MM.1S (cell line): ENCODE measurements at regions not wholly inside any gene's neighbourhood (a gene's known extent, or its start where the extent isn't known, plus 50 kb on each side); places are given as distances from the start of the nearest gene placed in this dataset.
"Not testable (repeated sequence)": the region's sequence is repeated elsewhere in the genome, so short reads cannot be mapped to it uniquely, and the experiment has no call there.

Source experiments
- DNase-seq: peaks from one replicate; pipeline ENCODE4 v3.0.0-alpha.2; 2015
- H2AFZ ChIP-seq: fragments of 300-600 bp; sonication (generic); 2 replicates; pipeline ENCODE4 v1.6.0; 2016; ENCODE audit warnings: antibody characterized with exemption, low read length
- H3F3A ChIP-seq: fragments of 300-600 bp; sonication (generic); 2 replicates; pipeline ENCODE4 v1.6.1; 2016; ENCODE audit warnings: mild to moderate bottlenecking, antibody characterized with exemption, low read length, moderate library complexity, mixed read lengths; ENCODE audit not compliant: insufficient read depth
- H3K27ac ChIP-seq: fragments of 300-600 bp; sonication (generic); 2 replicates; pipeline ENCODE4 v1.5.1; 2016; ENCODE audit warnings: mild to moderate bottlenecking, low read length
- H3K27me3 ChIP-seq: fragments of 300-600 bp; sonication (generic); replicated peaks from 2 replicates; pipeline ENCODE4 v1.6.0; 2016; ENCODE audit warnings: low read length; ENCODE audit not compliant: insufficient read depth
- H3K36me3 ChIP-seq: fragments of 300-600 bp; sonication (generic); replicated peaks from 2 replicates; pipeline ENCODE4 v1.6.1; 2016; ENCODE audit warnings: mild to moderate bottlenecking, low read length, mixed read lengths; ENCODE audit not compliant: insufficient read depth
- H3K4me1 ChIP-seq: fragments of 300-600 bp; sonication (generic); 2 replicates; pipeline ENCODE4 v1.6.1; 2016; ENCODE audit warnings: low read length, mixed read lengths
- H3K4me2 ChIP-seq: fragments of 300-600 bp; sonication (generic); 2 replicates; pipeline ENCODE4 v1.6.0; 2016; ENCODE audit warnings: low read depth, low read length
- H3K4me3 ChIP-seq: fragments of 300-600 bp; sonication (generic); 2 replicates; pipeline ENCODE4 v1.5.1; 2016; ENCODE audit warnings: low read length, mixed read lengths
- H3K79me2 ChIP-seq: fragments of 300-600 bp; sonication (generic); 2 replicates; pipeline ENCODE4 v1.6.1; 2016; ENCODE audit warnings: mixed run types, low read length, mixed read lengths
- H3K9ac ChIP-seq: fragments of 300-600 bp; sonication (generic); 2 replicates; pipeline ENCODE4 v1.6.1; 2016; ENCODE audit warnings: low read length, mixed read lengths
- H3K9me2 ChIP-seq: fragments of 300-600 bp; sonication (generic); replicated peaks from 2 replicates; pipeline ENCODE4 v1.6.1; 2016; ENCODE audit warnings: mild to moderate bottlenecking, low read length, mixed read lengths; ENCODE audit not compliant: insufficient read depth
- H3K9me3 ChIP-seq: fragments of 300-600 bp; sonication (generic); replicated peaks from 2 replicates; pipeline ENCODE4 v1.6.1; 2016; ENCODE audit warnings: mild to moderate bottlenecking, low read length, mixed read lengths; ENCODE audit not compliant: insufficient read depth
- H4K20me1 ChIP-seq: fragments of 300-600 bp; sonication (generic); 2 replicates; pipeline ENCODE4 v1.6.1; 2016; ENCODE audit warnings: mild to moderate bottlenecking, low read length, moderate library complexity, mixed read lengths; ENCODE audit not compliant: insufficient read depth
- EZH2 ChIP-seq: fragments of 300-600 bp; sonication (generic); optimal IDR thresholded peaks from 2 replicates; pipeline ENCODE3; 2017; ENCODE audit warnings: low read depth, mild to moderate bottlenecking, antibody characterized with exemption, low read length, mixed read lengths
- EZH2phosphoT487 ChIP-seq: fragments of 300-600 bp; sonication (generic); IDR thresholded peaks from 2 replicates; pipeline ENCODE4 v1.6.1; 2018; ENCODE audit warnings: antibody characterized with exemption, low read length
- TF ChIP-seq, protein P1 (sequence below): fragments of 300-600 bp; sonication (generic); IDR thresholded peaks from 2 replicates; pipeline ENCODE4 v1.5.1; 2016; ENCODE audit warnings: antibody characterized with exemption, low read length, mixed read lengths

DNA sequence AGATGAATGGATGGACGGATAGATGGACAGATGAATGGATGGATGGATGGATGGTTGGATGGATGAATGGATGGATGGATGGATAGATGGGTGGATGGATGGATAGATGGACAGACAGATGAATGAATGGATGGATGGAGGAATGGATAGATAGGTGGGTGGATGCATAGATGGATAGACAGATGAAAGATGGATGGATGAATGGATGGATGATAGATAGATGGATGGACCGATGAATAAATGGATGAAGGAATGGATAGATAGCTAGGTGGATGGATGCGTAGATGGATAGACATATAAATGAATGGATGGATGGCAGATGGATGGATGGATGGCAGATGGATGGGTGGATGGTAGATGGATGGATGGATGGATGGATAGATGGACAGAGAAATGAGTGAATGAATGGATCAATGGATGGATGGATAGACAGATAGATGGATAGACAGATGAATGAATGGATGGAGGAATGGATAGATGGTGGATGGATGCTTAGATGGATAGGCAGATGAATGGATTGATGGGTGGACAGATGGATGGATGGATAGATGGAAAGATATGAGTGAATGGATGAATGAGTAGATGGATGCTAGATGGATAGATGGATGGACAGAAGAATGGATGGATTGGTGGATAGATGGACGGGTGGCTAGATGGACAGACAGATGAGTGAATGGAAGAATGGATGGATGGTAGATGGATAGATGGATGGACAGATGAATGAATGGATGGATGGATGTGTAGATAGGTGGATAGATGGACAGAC, 167.9 kb downstream of the TRIM43 start:
- no peak overlapping the region for H2AFZ ChIP-seq
- no peak overlapping the region for H3K4me2 ChIP-seq
- H3K4me3 ChIP-seq: no peak overlapping the region
- no peaks in the 10 kb centered on the region for H3K79me2 ChIP-seq
- H3K36me3 ChIP-seq: no peaks in the 10 kb centered on the region
- no peaks in the 10 kb centered on the region for H3F3A ChIP-seq
- H3K27me3 ChIP-seq: no peaks in the 10 kb centered on the region; the same call in 1 of the 2 replicates
- no peak for DNase-seq
- H4K20me1 ChIP-seq: no peaks in the 10 kb centered on the region
- TF ChIP-seq EZH2phosphoT487 (no peak), EZH2 (no peak)
- H3K4me1 ChIP-seq: no peaks in the 10 kb centered on the region
- no peak overlapping the region for H3K27ac ChIP-seq
- H3K9me2 ChIP-seq: no peaks in the 10 kb centered on the region
- H3K9ac ChIP-seq: no peak overlapping the region
- H3K9me3 ChIP-seq: no peaks in the 10 kb centered on the region

DNA sequence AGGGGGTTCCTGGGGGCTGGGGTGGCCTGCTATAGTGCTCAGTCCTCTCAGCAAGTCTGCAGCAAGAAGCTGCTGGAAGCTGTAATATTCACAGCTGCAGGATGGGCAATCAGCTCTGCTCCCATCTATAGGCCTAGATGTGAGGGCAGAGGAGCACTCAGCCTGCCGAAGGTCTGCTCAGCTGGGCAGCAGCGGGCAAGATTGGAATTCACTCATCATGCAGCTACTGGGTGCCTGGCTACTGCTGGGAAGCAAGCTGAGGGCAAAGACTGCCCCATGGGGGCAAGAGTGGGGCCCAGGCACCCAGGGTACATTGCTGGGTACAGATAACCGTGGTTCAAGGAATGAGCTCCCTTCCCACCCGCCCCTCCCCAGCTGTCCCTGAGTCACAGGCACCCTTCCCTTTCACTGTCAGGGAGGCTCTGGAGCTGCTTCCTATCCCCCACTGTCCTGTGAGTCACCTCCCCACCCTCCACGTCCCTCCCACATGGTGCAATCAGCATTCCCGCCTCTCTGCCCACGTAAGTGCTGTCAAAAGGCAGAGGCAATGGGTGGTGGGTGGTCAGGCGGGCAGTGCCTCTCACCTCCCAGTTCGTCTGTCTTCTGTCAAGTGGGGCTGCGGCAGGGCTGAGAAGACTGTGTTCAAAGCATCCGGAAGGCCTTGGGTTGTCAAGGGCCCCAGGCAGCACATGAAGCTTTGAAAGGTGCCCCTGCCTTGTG, 169.2 kb downstream of the TRIM43 start:
- DNase-seq: no peak
- H3K4me3 ChIP-seq: no peak overlapping the region
- no peaks in the 10 kb centered on the region for H4K20me1 ChIP-seq
- H3K9ac ChIP-seq: no peak overlapping the region
- no peak overlapping the region for H2AFZ ChIP-seq
- H3F3A ChIP-seq: no peaks in the 10 kb centered on the region
- H3K27ac ChIP-seq: no peak overlapping the region
- TF ChIP-seq, protein P1, sequence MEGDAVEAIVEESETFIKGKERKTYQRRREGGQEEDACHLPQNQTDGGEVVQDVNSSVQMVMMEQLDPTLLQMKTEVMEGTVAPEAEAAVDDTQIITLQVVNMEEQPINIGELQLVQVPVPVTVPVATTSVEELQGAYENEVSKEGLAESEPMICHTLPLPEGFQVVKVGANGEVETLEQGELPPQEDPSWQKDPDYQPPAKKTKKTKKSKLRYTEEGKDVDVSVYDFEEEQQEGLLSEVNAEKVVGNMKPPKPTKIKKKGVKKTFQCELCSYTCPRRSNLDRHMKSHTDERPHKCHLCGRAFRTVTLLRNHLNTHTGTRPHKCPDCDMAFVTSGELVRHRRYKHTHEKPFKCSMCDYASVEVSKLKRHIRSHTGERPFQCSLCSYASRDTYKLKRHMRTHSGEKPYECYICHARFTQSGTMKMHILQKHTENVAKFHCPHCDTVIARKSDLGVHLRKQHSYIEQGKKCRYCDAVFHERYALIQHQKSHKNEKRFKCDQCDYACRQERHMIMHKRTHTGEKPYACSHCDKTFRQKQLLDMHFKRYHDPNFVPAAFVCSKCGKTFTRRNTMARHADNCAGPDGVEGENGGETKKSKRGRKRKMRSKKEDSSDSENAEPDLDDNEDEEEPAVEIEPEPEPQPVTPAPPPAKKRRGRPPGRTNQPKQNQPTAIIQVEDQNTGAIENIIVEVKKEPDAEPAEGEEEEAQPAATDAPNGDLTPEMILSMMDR: no peak
- TF ChIP-seq EZH2 (no peak), EZH2phosphoT487 (no peak)
- no peaks in the 10 kb centered on the region for H3K4me1 ChIP-seq
- no peaks in the 10 kb centered on the region for H3K9me3 ChIP-seq
- no peak overlapping the region for H3K4me2 ChIP-seq
- H3K36me3 ChIP-seq: no peaks in the 10 kb centered on the region
- H3K27me3 ChIP-seq: no peaks in the 10 kb centered on the region; the same call in 1 of the 2 replicates
- H3K79me2 ChIP-seq: no peaks in the 10 kb centered on the region
- no peaks in the 10 kb centered on the region for H3K9me2 ChIP-seq

DNA sequence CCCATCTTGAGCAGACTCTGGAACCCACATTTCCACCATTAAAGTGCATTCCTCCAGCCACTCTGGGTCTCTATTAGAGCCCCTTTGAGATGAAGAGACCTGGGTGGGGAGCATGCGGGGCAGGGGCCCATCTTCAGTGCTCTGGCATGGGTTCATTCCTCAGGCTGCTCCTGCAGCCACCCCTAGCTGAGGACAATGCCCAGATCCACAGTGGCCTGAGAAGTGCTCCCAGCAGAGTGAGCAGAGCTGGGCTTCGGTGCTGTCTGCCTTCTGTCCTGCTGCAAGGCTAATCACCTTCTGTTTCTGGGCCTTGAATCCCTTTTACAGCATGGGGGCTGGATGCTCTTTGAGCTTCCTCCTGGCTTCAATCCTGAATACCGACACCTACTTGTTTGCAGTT, 169.8 kb downstream of the TRIM43 start:
- Histone ChIP-seq H2AFZ (no peak overlapping the region), H3F3A (no peaks in the 10 kb centered on the region), H3K79me2 (no peaks in the 10 kb centered on the region), H3K36me3 (no peaks in the 10 kb centered on the region), H4K20me1 (no peaks in the 10 kb centered on the region), H3K4me2 (no peak overlapping the region), H3K9me2 (no peaks in the 10 kb centered on the region), H3K27ac (no peak overlapping the region), H3K4me3 (no peak overlapping the region), H3K4me1 (no peaks in the 10 kb centered on the region), H3K27me3 (no peaks in the 10 kb centered on the region; the same call in 1 of the 2 replicates), H3K9me3 (no peaks in the 10 kb centered on the region), H3K9ac (no peak overlapping the region)
- TF ChIP-seq EZH2phosphoT487 (no peak), EZH2 (no peak)
- TF ChIP-seq, protein P1: no peak
- DNase-seq: no peak

DNA sequence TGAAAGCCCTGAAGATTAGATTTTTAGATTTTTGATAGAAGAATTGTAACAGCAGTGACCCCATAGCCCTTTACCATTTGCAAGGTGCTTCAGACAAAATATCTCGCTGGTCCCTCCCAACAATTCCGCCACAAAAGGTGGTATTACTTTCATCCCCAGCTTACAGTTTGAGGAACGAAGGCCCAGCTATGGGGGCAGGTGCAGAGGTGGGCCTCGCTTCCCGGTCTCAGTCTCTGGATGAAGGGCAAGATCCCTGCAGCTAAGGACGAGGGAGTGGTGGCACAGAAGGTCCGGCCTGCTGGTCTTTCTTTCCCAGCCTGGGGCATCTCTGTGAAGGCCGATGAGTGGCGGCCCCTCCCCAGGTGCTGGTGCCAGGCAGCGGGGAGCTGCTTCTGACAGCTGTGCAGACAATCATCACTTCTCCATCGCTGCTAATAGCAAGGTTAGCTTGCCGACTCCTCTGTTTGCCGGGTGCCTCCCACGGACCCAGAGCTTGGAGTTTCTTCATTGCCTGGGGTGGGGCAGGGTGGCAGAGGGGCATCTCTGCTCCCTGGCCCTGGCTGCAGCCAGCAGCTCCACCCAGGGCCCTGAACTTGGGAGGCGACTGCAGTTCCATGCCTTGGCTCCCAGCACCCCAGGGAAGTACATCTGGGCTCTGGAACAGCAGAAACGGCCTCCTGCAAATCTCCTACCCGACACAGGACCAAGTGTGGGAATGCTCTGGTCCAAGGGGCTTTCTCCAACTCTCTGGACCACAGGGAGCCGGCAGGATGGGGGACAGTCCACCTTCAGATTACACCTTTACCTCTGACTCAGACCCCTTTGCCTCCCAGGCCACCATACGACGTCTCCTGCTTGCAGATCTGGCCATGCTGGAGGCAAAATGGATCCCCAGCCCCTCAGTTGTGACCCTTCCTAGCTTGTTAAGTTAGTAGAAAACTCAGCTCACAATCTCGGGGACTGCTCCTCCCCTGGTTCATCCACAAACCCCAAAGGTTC, 170.5 kb downstream of the TRIM43 start:
- H3K9me3 ChIP-seq, H2AFZ ChIP-seq, H4K20me1 ChIP-seq, H3K36me3 ChIP-seq, H3F3A ChIP-seq, DNase-seq, H3K9ac ChIP-seq, H3K4me3 ChIP-seq, H3K4me1 ChIP-seq, H3K79me2 ChIP-seq, H3K4me2 ChIP-seq, H3K27me3 ChIP-seq, H3K9me2 ChIP-seq, H3K27ac ChIP-seq: not testable (repeated sequence)

DNA sequence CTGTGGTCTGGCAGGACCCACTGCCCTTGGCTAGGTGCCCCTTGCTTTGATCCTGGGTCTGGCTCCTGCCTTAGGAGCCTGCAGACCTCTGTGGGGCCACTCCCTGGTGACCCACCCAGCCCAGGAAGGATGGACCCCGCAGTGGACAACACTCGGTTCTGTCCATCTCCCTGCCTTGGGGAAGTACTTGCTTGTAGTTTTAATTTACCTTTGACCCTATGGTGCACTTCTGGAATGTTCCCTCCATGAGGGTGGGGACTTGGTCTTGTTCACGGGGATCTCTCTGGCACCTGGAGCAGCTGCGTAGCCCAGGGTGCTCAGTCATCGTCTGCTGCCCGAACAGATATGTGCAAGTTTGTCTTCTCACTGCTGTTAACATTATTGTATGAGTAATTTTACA, 171.3 kb downstream of the TRIM43 start:
- not testable (repeated sequence) for H4K20me1 ChIP-seq, H3K79me2 ChIP-seq, H3K4me3 ChIP-seq, H3K27ac ChIP-seq, H2AFZ ChIP-seq, H3K27me3 ChIP-seq, DNase-seq, H3K9ac ChIP-seq, H3K4me2 ChIP-seq, H3F3A ChIP-seq, H3K9me3 ChIP-seq, H3K4me1 ChIP-seq, H3K36me3 ChIP-seq, H3K9me2 ChIP-seq
